Peyer's patch (tissue), 4 donors: ENCODE measurements at regions not wholly inside any gene's neighbourhood (a gene's known extent, or its start where the extent isn't known, plus 50 kb on each side); places are given as distances from the start of the nearest gene placed in this dataset.
"Not testable (repeated sequence)": the region's sequence is repeated elsewhere in the genome, so short reads cannot be mapped to it uniquely, and the experiment has no call there.

Source experiments
- CTCF ChIP-seq, 6 experiments: fragments of 450-650 bp in 4 of 6; fragments of 200-600 bp in 2 of 6; sonication (generic) in 1 of 6; IDR thresholded peaks; one replicate each; pipeline ENCODE4 v1.5.1; 2017 to 2019; ENCODE audit warnings: antibody characterized with exemption in 6 of 6, mild to moderate bottlenecking in 3 of 6, moderate library complexity in 1 of 6
- POLR2A ChIP-seq, 2 donors: fragments of 450-650 bp; IDR thresholded peaks; one replicate each; pipeline ENCODE4 v1.5.1; 2017; ENCODE audit warnings: antibody characterized with exemption in 2 of 2, mild to moderate bottlenecking in 2 of 2, moderate library complexity in 2 of 2

DNA sequence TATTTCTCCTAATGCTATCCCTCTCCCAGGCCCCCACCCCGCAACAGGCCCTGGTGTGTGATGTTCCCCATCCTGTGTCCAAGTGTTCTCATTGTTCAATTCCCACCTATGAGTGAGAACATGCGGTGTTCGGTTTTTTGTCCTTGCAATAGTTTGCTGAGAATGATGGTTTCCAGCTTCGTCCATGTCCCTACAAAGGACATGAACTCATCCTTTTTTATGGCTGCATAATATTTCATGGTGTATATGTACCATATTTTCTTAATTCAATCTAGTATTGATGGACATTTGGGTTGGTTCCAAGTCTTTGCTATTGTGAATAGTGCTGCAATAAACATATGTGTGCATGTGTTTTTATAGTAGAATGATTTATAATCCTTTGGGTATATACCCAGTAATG lies 1270.3 kb downstream of the UQCRFS1 start:
- not testable (repeated sequence) for TF ChIP-seq POLR2A, CTCF (IDR thresholded peaks at IDR 0.05)
